ENCODE measurements at regions not wholly inside any gene's neighbourhood (a gene's known extent, or its start where the extent isn't known, plus 50 kb on each side); places are given as distances from the start of the nearest gene placed in this dataset.

DNA sequence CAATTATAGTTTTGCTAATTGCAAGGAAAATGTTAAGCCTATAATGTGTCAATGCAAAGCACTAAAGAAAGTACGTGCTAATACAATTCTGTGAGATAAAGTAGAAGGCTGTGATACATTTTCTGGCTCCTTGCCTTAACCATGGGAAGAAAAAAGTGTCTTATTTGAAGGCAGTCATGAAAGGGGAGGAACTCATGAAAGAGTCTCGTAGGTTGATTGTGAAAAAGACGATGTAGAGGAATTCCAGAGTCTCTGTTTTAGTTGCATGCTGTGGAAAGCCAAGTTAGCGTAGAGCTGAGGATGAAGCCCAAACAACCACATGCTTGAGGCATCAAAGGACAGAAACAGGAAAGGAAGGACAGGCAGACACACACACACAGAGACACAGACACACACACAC is 214.1 kb downstream of the MEIS1 start:
- Histone ChIP-seq H3K4me1 (ENCODE audit: control insufficient read depth, low read length) (no peaks in the 10 kb centered on the region), H3K27ac (ENCODE audit: low read depth, low read length) (no peak overlapping the region), H3K36me3 (ENCODE audit: control insufficient read depth, low read length) (no peaks in the 10 kb centered on the region), H3K4me2 (ENCODE audit: low read length) (no peak overlapping the region), H3K9me3 (ENCODE audit: control insufficient read depth, insufficient read depth, low read length) (no peaks in the 10 kb centered on the region), H3K4me3 (ENCODE audit: low read length) (no peak overlapping the region), H3K79me2 (ENCODE audit: control insufficient read depth, low read length) (no peaks in the 10 kb centered on the region), H3F3A (ENCODE audit: control insufficient read depth, insufficient read depth) (no peaks in the 10 kb centered on the region), H4K20me1 (ENCODE audit: control insufficient read depth, insufficient read depth, low read depth, low read length) (no peaks in the 10 kb centered on the region), H3K27me3 (ENCODE audit: control insufficient read depth, low read length) (no peaks in the 10 kb centered on the region), H3K9me2 (replicated peaks; ENCODE audit: control insufficient read depth, low read length) (no peaks in the 10 kb centered on the region)
- TF ChIP-seq EZH2phosphoT487 (IDR thresholded peaks at IDR 0.05; ENCODE audit: borderline replicate concordance, low read length) (no peak), CTCF (IDR thresholded peaks at IDR 0.05; ENCODE audit: low read depth, low read length, poor library complexity, severe bottlenecking) (no peak)

- H4K20me1 ChIP-seq (ENCODE audit: control insufficient read depth, insufficient read depth, low read depth, low read length), result no peaks in the 10 kb centered on the region
- no peaks in the 10 kb centered on the region for H3K36me3 ChIP-seq (ENCODE audit: control insufficient read depth, low read length)
- no peak overlapping the region for H3K4me2 ChIP-seq (ENCODE audit: low read length)
- no peaks in the 10 kb centered on the region for H3F3A ChIP-seq (ENCODE audit: control insufficient read depth, insufficient read depth)
- TF ChIP-seq EZH2phosphoT487 (IDR thresholded peaks at IDR 0.05; ENCODE audit: borderline replicate concordance, low read length) (no peak), CTCF (IDR thresholded peaks at IDR 0.05; ENCODE audit: low read depth, low read length, poor library complexity, severe bottlenecking) (no peak)
- H3K9me2 ChIP-seq (replicated peaks; ENCODE audit: control insufficient read depth, low read length), result no peaks in the 10 kb centered on the region
- no peaks in the 10 kb centered on the region for H3K9me3 ChIP-seq (ENCODE audit: control insufficient read depth, insufficient read depth, low read length)
- H3K4me1 ChIP-seq (ENCODE audit: control insufficient read depth, low read length), result no peaks in the 10 kb centered on the region
- no peak overlapping the region for H3K4me3 ChIP-seq (ENCODE audit: low read length)
- H3K27ac ChIP-seq (ENCODE audit: low read depth, low read length), result no peak overlapping the region
- H3K79me2 ChIP-seq (ENCODE audit: control insufficient read depth, low read length), result no peaks in the 10 kb centered on the region
- no peaks in the 10 kb centered on the region for H3K27me3 ChIP-seq (ENCODE audit: control insufficient read depth, low read length)
Measured at GRCh38 chr2:66651295-66651694, 216.4 kb downstream of the MEIS1 start.

- no peak overlapping the region for H3K4me3 ChIP-seq (ENCODE audit: low read length)
- H3K9me3 ChIP-seq (ENCODE audit: control insufficient read depth, insufficient read depth, low read length), result no peaks in the 10 kb centered on the region; the same call in 1 of the 2 replicates
- H3K4me1 ChIP-seq (ENCODE audit: control insufficient read depth, low read length), result no peaks in the 10 kb centered on the region
- H3K36me3 ChIP-seq (ENCODE audit: control insufficient read depth, low read length), result no peaks in the 10 kb centered on the region
- no peaks in the 10 kb centered on the region for H3K79me2 ChIP-seq (ENCODE audit: control insufficient read depth, low read length)
- TF ChIP-seq CTCF (IDR thresholded peaks at IDR 0.05; ENCODE audit: low read depth, low read length, poor library complexity, severe bottlenecking) (no peak), EZH2phosphoT487 (IDR thresholded peaks at IDR 0.05; ENCODE audit: borderline replicate concordance, low read length) (no peak)
- H3F3A ChIP-seq (ENCODE audit: control insufficient read depth, insufficient read depth), result no peaks in the 10 kb centered on the region
- H3K27ac ChIP-seq (ENCODE audit: low read depth, low read length), result no peak overlapping the region
- H3K27me3 ChIP-seq (ENCODE audit: control insufficient read depth, low read length), result no peaks in the 10 kb centered on the region
- H3K9me2 ChIP-seq (replicated peaks; ENCODE audit: control insufficient read depth, low read length), result no peaks in the 10 kb centered on the region
- no peaks in the 10 kb centered on the region for H4K20me1 ChIP-seq (ENCODE audit: control insufficient read depth, insufficient read depth, low read depth, low read length)
- no peak overlapping the region for H3K4me2 ChIP-seq (ENCODE audit: low read length)
Measured at GRCh38 chr2:66660804-66661203, 225.9 kb downstream of the MEIS1 start.
